BJ (cell line): ENCODE measurements at regions not wholly inside any gene's neighbourhood (a gene's known extent, or its start where the extent isn't known, plus 50 kb on each side); places are given as distances from the start of the nearest gene placed in this dataset.

Experiments
- CTCF ChIA-PET: fragments of 350-600 bp; formaldehyde crosslinking; extraction: SDS; loops from one replicate; lab custom pipeline; 2021; ENCODE audit warnings: antibody characterized with exemption, inconsistent platforms; lab: Yijun Ruan, JAX
- POLR2A ChIA-PET: fragments of 300-600 bp; sonication (Branson Sonifier 250); formaldehyde crosslinking; extraction: SDS; loops from one replicate; lab custom pipeline; 2021; ENCODE audit warnings: antibody characterized with exemption; lab: Charles Lee
- DNase-seq: peaks from one replicate; pipeline ENCODE4 v3.0.0-alpha.2; 2011; ENCODE audit warnings: low read depth
- H3K27me3 ChIP-seq: 2 replicates; pipeline ENCODE4 v1.6.0; 2011; ENCODE audit warnings: low read length; ENCODE audit not compliant: control insufficient read depth, insufficient read depth
- H3K36me3 ChIP-seq: 2 replicates; pipeline ENCODE4 v1.5.1; 2011; ENCODE audit warnings: low read length; ENCODE audit not compliant: control insufficient read depth, insufficient read depth
- H3K4me3 ChIP-seq: 2 replicates; pipeline ENCODE4 v1.5.1; 2011; ENCODE audit warnings: low read depth, mild to moderate bottlenecking, control low read depth, low read length
- TF ChIP-seq, protein P1 (sequence below): IDR thresholded peaks from 2 replicates; pipeline ENCODE4 v1.5.1; 2011; ENCODE audit warnings: low read depth, mild to moderate bottlenecking, control low read depth, inconsistent platforms, low read length, moderate library complexity; ENCODE audit not compliant: insufficient read depth

GRCh38 chr6:53986721-53987521 is 124.3 kb upstream of the MLIP start:
- TF ChIP-seq, protein P1, sequence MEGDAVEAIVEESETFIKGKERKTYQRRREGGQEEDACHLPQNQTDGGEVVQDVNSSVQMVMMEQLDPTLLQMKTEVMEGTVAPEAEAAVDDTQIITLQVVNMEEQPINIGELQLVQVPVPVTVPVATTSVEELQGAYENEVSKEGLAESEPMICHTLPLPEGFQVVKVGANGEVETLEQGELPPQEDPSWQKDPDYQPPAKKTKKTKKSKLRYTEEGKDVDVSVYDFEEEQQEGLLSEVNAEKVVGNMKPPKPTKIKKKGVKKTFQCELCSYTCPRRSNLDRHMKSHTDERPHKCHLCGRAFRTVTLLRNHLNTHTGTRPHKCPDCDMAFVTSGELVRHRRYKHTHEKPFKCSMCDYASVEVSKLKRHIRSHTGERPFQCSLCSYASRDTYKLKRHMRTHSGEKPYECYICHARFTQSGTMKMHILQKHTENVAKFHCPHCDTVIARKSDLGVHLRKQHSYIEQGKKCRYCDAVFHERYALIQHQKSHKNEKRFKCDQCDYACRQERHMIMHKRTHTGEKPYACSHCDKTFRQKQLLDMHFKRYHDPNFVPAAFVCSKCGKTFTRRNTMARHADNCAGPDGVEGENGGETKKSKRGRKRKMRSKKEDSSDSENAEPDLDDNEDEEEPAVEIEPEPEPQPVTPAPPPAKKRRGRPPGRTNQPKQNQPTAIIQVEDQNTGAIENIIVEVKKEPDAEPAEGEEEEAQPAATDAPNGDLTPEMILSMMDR = no peak
- ChIA-PET POLR2A (no interaction called here), CTCF (interaction anchor here (0.7 to 3.5 kb wide), 30 partner anchors 10 to 1259 kb away, joined by 3 to 26 read pairs (median 4); no protein-coding TSS in a partner anchor)
- no peak for DNase-seq
- Histone ChIP-seq H3K36me3 (no peaks in the 10 kb centered on the region), H3K4me3 (no peak overlapping the region), H3K27me3 (no peaks in the 10 kb centered on the region)

DNA sequence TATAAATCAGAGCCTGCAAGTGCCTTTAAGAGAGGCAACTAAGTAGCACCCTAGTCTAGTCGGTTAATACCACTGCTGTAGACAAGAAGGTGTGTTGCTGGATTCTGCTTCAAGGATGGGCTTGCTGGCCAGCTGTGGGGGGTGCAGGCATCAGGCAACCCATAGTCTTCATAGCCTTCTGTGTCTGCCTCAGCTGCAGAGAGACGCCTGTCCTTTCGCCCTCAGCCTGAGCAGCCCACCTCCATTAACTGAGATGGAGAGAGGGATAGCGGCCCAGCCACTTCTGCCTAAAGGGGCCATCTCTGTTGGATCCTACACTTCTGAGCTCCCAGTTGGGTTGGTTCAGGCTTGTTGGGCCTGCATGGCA is 123.7 kb upstream of the MLIP start:
- ChIA-PET CTCF (interaction anchor here (0.8 to 3.5 kb wide), 9 partner anchors 9 to 1082 kb away, joined by 3 to 26 read pairs (median 7); no protein-coding TSS in a partner anchor), POLR2A (no interaction called here)
- H3K36me3 ChIP-seq = no peaks in the 10 kb centered on the region
- no peak overlapping the region for H3K4me3 ChIP-seq
- no peak for DNase-seq
- H3K27me3 ChIP-seq = no peaks in the 10 kb centered on the region
- TF ChIP-seq, protein P1 = no peak

DNA sequence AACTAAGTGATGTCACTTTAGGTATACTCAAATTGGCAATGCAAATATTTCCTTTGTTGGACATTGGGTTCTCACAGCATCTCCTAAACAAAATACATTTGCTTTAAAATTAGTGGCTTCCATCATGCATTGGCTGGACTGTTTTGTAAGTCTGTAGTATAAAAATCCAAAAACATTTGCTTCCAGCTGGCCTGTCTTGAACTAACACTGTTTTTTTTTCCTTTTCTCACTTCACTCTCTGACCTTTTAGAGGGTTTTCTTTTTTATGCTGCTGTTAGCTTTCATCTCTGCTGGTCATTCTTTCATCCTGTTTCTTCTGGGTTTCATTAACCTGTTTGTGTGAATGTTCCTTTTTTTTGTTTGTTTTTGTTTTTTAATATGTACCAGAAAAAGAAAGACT is 121.7 kb upstream of the MLIP start:
- DNase-seq = no peak
- TF ChIP-seq, protein P1 = no peak
- H3K36me3 ChIP-seq = no peaks in the 10 kb centered on the region
- CTCF ChIA-PET = no interaction called here
- POLR2A ChIA-PET = no interaction called here
- no peak overlapping the region for H3K4me3 ChIP-seq
- no peaks in the 10 kb centered on the region for H3K27me3 ChIP-seq

DNA sequence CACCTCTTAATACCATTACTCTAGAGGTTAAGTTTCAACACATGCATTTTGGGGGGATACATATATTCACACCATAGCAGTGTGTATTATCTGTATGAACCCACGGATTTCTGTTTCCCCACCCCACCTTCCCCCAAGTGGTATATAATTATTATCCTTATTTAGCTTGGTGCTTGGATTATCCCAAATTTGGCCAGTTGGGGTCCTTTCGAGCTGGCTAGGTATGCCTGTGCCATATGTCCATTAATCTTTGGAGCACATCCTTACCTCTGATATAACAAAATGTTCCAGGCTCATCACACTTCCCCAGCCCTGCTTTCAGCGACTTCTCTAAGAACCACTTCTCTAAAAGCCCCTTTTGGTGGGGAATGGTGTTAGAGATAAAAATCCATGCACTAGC is 118.7 kb upstream of the MLIP start:
- H3K27me3 ChIP-seq = no peaks in the 10 kb centered on the region
- DNase-seq = no peak
- POLR2A ChIA-PET = no interaction called here
- CTCF ChIA-PET = interaction anchor here (0.9 kb wide), 1 partner anchor 1077 kb away, joined by 4 read pairs; no protein-coding TSS in a partner anchor
- no peak overlapping the region for H3K4me3 ChIP-seq
- H3K36me3 ChIP-seq = no peaks in the 10 kb centered on the region
- TF ChIP-seq, protein P1 = no peak

DNA sequence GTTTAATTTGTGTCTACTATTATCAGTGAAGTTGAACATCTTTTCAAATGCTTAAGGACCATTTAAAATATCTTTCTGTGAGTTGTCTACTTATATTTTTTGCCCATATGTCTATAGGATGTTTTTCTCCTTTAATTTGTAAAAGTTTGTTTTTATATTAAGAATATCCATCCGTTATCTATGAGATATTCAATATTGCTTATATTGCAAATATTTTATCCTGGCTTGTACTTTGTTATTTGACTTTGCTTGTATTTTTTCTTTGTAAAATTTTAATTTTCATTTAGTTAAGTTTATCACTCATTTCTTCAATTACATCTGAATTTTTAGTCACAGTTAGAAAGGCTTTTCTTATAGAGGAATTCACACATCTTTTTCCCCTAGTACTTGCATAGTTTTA is 117.0 kb upstream of the MLIP start:
- H3K4me3 ChIP-seq = no peak overlapping the region
- DNase-seq = no peak
- TF ChIP-seq, protein P1 = no peak
- H3K27me3 ChIP-seq = no peaks in the 10 kb centered on the region
- ChIA-PET CTCF (no interaction called here), POLR2A (no interaction called here)
- H3K36me3 ChIP-seq = no peaks in the 10 kb centered on the region
